GM13977 (cell line): ENCODE measurements at regions not wholly inside any gene's neighbourhood (a gene's known extent, or its start where the extent isn't known, plus 50 kb on each side); places are given as distances from the start of the nearest gene placed in this dataset.
"Not testable (repeated sequence)": the region's sequence is repeated elsewhere in the genome, so short reads cannot be mapped to it uniquely, and the experiment has no call there.

Source experiments
- DNase-seq: peaks from one replicate; pipeline ENCODE4 v3.0.0; 2012; ENCODE audit warnings: low spot score
- in situ Hi-C: fragments of 300-500 bp; cut with MboI; formaldehyde crosslinking; loops from one replicate; pipeline ENCODE4 v1.12.0; 2022; ENCODE audit warnings: low sequenced_read_pairs, low pct_unique_long_range_greater_than_20kb, mixed read lengths, inconsistent platforms; ENCODE audit not compliant: unreplicated experiment
- TF ChIP-seq, protein P1 (sequence below): IDR thresholded peaks from 2 replicates; pipeline ENCODE4 v1.5.1; 2012; ENCODE audit warnings: mild to moderate bottlenecking, control low read depth; ENCODE audit not compliant: insufficient read depth; ENCODE audit errors: extremely low read depth, missing control alignments

DNA sequence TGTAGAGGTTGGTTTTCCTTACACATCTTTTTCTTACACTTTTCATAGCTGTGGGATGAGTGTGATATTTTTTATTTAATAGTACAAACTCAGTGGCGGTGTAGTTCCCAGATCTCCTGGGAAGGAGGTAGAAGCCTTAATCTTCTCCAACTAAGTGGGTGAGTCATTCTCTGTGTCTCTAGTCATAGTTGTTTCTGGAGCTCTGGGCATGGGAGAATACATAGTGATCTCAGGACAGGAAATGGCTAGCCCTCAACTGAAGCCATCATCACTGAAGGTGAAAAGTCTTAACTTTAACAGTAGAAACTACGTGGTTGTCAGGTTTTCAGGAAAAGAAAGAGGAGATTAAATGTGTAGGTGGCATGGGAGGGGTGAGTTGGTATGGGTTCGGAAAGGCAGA, 319.4 kb upstream of the FZD8 start:
- in situ Hi-C loops: no loop called here
- TF ChIP-seq, protein P1, sequence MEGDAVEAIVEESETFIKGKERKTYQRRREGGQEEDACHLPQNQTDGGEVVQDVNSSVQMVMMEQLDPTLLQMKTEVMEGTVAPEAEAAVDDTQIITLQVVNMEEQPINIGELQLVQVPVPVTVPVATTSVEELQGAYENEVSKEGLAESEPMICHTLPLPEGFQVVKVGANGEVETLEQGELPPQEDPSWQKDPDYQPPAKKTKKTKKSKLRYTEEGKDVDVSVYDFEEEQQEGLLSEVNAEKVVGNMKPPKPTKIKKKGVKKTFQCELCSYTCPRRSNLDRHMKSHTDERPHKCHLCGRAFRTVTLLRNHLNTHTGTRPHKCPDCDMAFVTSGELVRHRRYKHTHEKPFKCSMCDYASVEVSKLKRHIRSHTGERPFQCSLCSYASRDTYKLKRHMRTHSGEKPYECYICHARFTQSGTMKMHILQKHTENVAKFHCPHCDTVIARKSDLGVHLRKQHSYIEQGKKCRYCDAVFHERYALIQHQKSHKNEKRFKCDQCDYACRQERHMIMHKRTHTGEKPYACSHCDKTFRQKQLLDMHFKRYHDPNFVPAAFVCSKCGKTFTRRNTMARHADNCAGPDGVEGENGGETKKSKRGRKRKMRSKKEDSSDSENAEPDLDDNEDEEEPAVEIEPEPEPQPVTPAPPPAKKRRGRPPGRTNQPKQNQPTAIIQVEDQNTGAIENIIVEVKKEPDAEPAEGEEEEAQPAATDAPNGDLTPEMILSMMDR: no peak

DNA sequence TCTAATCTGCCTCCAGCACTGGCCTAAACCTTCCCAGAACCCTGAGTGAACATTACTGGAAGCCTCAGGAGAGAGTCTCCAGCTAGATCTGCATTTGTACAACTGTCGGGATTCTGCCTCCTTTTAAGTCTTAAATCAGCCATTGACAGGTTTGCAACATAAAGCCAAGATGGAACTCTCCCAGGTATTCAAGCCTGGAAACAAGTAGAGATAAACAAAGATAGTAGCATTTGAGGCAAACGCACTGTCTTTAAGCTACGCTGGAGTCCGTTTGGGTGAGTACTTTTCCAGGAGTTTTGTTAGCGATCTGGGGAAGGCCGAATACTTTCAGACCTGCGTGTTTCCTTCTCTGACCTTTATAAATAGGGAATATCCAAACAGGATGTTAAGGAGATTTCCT, 317.2 kb upstream of the FZD8 start:
- TF ChIP-seq, protein P1: no peak
- DNase-seq: no peak
- in situ Hi-C loops: no loop called here

More for the DNA sequence above, 319.4 kb upstream of the FZD8 start:
- no peak for DNase-seq

DNA sequence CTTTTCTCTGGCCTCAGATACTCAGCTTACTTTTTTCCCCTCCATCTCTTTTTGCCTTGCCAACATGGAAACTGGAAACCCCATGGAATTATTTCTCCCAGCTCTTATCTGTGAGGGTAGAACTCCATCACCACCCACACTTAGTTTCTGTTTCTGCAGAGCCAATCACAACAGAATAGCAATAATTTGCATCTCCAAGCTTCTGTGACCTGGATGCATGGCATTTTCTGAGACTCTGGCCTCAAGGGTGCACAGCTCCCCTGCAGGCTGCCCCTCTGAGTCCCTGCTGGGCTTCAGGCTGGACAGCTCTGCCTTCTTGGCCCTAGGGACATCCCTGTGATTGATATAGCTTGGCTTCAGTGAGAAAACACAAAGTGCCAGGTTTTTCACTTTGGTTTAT, 316.5 kb upstream of the FZD8 start:
- DNase-seq, in situ Hi-C loops: not testable (repeated sequence)

DNA sequence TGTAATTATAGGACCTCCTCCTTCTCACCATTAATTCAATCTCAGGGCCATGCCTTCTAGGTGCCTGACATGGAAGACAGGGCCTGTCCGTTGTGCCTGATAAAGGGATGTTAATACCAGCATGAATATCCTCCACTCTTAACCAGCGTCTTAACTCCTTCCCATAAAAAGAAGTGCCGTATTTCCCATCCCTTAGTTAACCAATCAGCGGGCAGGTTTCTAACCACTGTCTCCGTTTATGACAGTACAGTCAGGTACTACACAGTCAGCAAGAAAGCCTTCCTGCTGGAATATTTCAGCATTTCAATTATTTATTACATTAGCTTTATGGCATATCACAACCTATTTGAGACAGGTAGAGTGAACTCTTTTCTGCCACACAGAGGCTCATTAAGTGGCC, 308.6 kb upstream of the FZD8 start:
- TF ChIP-seq, protein P1: no peak
- in situ Hi-C loops: no loop called here
- no peak for DNase-seq

DNA sequence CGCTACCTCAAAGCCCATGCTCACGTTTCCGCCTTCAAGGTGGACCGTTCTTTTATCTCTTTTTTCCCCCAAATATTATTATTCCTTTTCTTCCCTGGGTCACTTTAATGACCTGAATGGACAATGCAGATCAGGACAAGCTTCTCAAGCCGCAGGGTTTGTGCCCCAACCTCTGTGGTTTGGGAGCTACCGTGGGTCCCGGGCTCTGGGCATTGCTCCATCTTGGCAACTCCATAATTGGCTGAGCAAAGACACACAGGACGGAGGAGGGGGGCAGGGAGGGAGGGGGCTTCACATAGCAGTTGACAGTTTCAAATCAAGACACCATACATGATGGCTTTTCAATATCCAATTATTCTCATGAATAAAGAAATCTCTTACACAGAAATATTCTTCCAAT, 308.1 kb upstream of the FZD8 start:
- DNase-seq: no peak
- TF ChIP-seq, protein P1: no peak
- in situ Hi-C loops: no loop called here

DNA sequence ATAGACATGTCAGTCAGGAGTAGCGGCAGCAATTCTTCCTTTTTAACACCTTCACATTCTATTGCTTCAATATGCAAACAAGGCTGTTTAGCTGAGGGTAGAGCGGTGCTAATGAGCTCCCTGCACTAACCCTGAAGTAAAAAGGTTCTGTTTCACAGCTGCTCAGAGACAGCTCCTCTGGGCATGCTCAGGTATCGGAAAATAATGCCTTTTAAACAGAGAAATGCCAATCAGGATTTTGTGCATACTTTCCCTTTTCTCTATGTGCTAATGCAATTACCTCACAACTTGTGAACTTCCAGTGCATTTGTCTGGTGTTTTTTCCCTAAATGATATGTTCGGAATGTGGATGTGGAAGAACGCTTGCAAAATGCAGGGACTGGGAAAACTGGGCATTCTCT, 307.7 kb upstream of the FZD8 start:
- in situ Hi-C loops: no loop called here
- DNase-seq: no peak
- TF ChIP-seq, protein P1: no peak

DNA sequence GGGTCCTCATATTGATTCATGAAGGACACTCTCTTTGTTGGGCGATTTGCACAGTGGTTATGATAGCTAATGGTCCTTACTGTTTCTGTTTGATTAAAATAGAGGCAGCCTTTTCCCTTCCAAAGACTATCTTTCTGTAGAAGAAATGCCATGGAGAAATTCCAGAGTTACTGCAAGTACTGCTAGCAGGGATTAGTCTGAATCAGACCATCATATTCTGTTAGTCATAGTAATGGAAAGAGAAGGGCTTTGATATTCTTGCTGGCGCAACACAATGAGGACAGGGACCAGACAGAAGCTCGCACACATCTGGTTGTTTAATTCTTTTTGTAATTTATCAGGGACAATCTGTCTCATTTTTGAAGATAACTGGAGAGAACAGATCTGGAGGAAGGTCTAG, 304.5 kb upstream of the FZD8 start:
- no peak for DNase-seq
- in situ Hi-C loops: no loop called here
- TF ChIP-seq, protein P1: no peak

DNA sequence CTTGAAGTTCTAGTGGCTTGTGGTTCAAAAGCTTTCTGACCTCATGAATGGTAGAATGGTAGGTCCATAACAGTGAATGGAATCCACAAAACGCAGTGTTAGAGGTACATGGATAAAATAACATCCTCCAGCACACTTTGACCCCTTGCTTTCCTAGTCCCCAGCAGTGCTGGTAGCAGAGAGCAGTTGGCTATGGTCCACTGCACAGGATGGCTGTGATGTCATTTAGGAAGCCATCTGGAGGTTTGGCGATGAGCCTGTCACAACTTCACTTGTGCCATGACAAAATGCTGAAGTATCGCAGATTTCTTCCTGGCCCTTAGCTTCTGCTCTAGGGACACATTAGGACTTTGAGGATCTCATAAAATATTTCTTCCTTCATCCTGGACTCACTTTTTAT, 300.0 kb upstream of the FZD8 start:
- no peak for DNase-seq
- TF ChIP-seq, protein P1: no peak
- in situ Hi-C loops: no loop called here
